Psoas muscle (tissue), 7 donors: ENCODE measurements at regions not wholly inside any gene's neighbourhood (a gene's known extent, or its start where the extent isn't known, plus 50 kb on each side); places are given as distances from the start of the nearest gene placed in this dataset.

Experiments
- ATAC-seq, 4 donors: fragments of 200-7000 bp; cut with Tn5 transposase; one replicate each; pipeline ENCODE4 v1.9.1; 2020; ENCODE audit warnings: moderate library complexity in 3 of 4, mild to moderate bottlenecking in 2 of 4
- DNase-seq, 2 donors: peaks; one replicate each; pipeline ENCODE4 v3.0.0-alpha.2; 2020
- H3K27ac ChIP-seq: fragments of 200-600 bp; one replicate; pipeline ENCODE4 v1.8.0; 2022
- H3K27me3 ChIP-seq, 3 donors: fragments of 200-600 bp in 1 of 3; one replicate each; pipeline versions ENCODE4 v1.6.1 to v1.8.0; 2013 to 2022; ENCODE audit warnings: low read length in 2 of 3, mild to moderate bottlenecking in 2 of 3, moderate library complexity in 1 of 3; ENCODE audit not compliant: insufficient read depth in 3 of 3
- H3K36me3 ChIP-seq, 2 donors: fragments of 200-600 bp in 1 of 2; one replicate each; pipeline versions ENCODE4 v1.6.1 to v1.8.0; 2013 to 2022; ENCODE audit warnings: low read depth in 1 of 2, mild to moderate bottlenecking in 1 of 2, moderate library complexity in 1 of 2; ENCODE audit not compliant: insufficient read depth in 1 of 2
- H3K4me1 ChIP-seq: fragments of 200-600 bp; one replicate; pipeline ENCODE4 v1.8.0; 2022
- H3K4me3 ChIP-seq: fragments of 200-600 bp; one replicate; pipeline ENCODE4 v1.8.0; 2022; ENCODE audit warnings: mild to moderate bottlenecking
- H3K9me3 ChIP-seq: fragments of 200-600 bp; one replicate; pipeline ENCODE4 v1.8.0; 2022
- CTCF ChIP-seq: fragments of 200-600 bp; IDR thresholded peaks from one replicate; pipeline ENCODE4 v1.8.0; 2022; ENCODE audit warnings: antibody characterized with exemption
- WGBS, 3 donors: extraction: QIAGEN DNeasy Blood & Tissue Kit; methylation state at CpG; one replicate each; pipeline versions ENCODE4 v1.1.6 to v1.1.7; 2013; 5-methylcytosine and 5-hydroxymethylcytosine counted together
- intact Hi-C, 2 donors: fragments of 100-400 bp; cut with DNase I; formaldehyde crosslinking; loops; one replicate each; pipeline versions ENCODE4 v1.11.0 to v1.14.2; 2022
- donor health status: healthy with polysubstance abuse.
- donor health status: DM: no; HTN: no; CAD: no; lungs with moderate emphysema.
- donor health status: Bipolar disorder and iron deficiency.
- donor health status: healthy.
- donor health status: DM: yes; HTN: yes; CAD: no.
- donor health status: DM: no; HTN: no; CAD: no.
- donor health status: DM: yes; HTN: yes; CAD: no.

- Histone ChIP-seq H3K36me3 (no peaks in the 10 kb centered on the region), H3K4me1 (no peaks in the 10 kb centered on the region), H3K27ac (no peak overlapping the region), H3K4me3 (no peak overlapping the region), H3K27me3 (peaks cover 0 to 3% (median 0%) of the 10 kb centered on the region in 3 donors), H3K9me3 (no peaks in the 10 kb centered on the region)
- no peak for ATAC-seq
- intact Hi-C loops = no loop called here
- WGBS, 3 donors = 79 to 80% (median 79%) methylated on average over 13 of the region's 13 CpGs
- TF ChIP-seq CTCF = no peak
- DNase-seq = no peak
Observed at GRCh38 chr12:4082809-4083403, 190.7 kb upstream of the CCND2 start.

- no peak overlapping the region for H3K4me3 ChIP-seq
- ATAC-seq (no peak), DNase-seq (no peak)
- H3K4me1 ChIP-seq = no peaks in the 10 kb centered on the region
- H3K27ac ChIP-seq = no peak overlapping the region
- H3K27me3 ChIP-seq = peaks cover 0 to 3% (median 0%) of the 10 kb centered on the region in 3 donors
- TF ChIP-seq CTCF = no peak
- H3K9me3 ChIP-seq = no peaks in the 10 kb centered on the region
- intact Hi-C loops = no loop called here
- WGBS, 3 donors = 93 to 100% (median 100%) methylated on average over 1 of the region's 1 CpG
- no peaks in the 10 kb centered on the region for H3K36me3 ChIP-seq
Observed at GRCh38 chr12:4080213-4080612, 193.3 kb upstream of the CCND2 start.

GRCh38 chr12:4074129-4074528, 199.4 kb upstream of the CCND2 start:
- no peaks in the 10 kb centered on the region for H3K4me1 ChIP-seq
- intact Hi-C loops = no loop called here
- no peak overlapping the region for H3K27ac ChIP-seq
- TF ChIP-seq CTCF = no peak
- no peaks in the 10 kb centered on the region for H3K27me3 ChIP-seq
- H3K4me3 ChIP-seq = no peak overlapping the region
- 90 to 92% (median 90%) methylated on average over 4 of the region's 4 CpGs for WGBS, 3 donors
- DNase-seq = no peak
- no peaks in the 10 kb centered on the region for H3K36me3 ChIP-seq
- H3K9me3 ChIP-seq = no peaks in the 10 kb centered on the region
- no peak for ATAC-seq

GRCh38 chr12:4069670-4070010, 196.4 kb upstream of the PARP11 start:
- no peak for TF ChIP-seq CTCF
- Histone ChIP-seq H3K27me3 (peaks cover 0 to 11% (median 0%) of the 10 kb centered on the region in 3 donors), H3K27ac (no peak overlapping the region), H3K4me1 (no peaks in the 10 kb centered on the region), H3K4me3 (no peak overlapping the region), H3K36me3 (no peaks in the 10 kb centered on the region), H3K9me3 (no peaks in the 10 kb centered on the region)
- intact Hi-C loops = no loop called here
- DNase-seq (no peak), ATAC-seq (no peak)
- WGBS, 3 donors = 95 to 99% (median 97%) methylated on average over 3 of the region's 3 CpGs

GRCh38 chr12:4068981-4069669, 195.9 kb upstream of the PARP11 start:
- 29 to 37% (median 31%) methylated on average over 2 of the region's 2 CpGs for WGBS, 3 donors

More at GRCh38 chr12:4068981-4069669, 195.9 kb upstream of the PARP11 start:
- no peak for TF ChIP-seq CTCF
- H3K36me3 ChIP-seq = no peaks in the 10 kb centered on the region
- ATAC-seq (no peak), DNase-seq (no peak)
- no peaks in the 10 kb centered on the region for H3K9me3 ChIP-seq
- no peaks in the 10 kb centered on the region for H3K4me1 ChIP-seq
- H3K27ac ChIP-seq = no peak overlapping the region
- intact Hi-C loops = no loop called here
- peaks cover 0 to 11% (median 0%) of the 10 kb centered on the region in 3 donors for H3K27me3 ChIP-seq
- H3K4me3 ChIP-seq = no peak overlapping the region
